NCI-H2171 treated with DMSO at 0.1 percent for 48 hours (cell line): ENCODE measurements at regions not wholly inside any gene's neighbourhood (a gene's known extent, or its start where the extent isn't known, plus 50 kb on each side); places are given as distances from the start of the nearest gene placed in this dataset.

ENCODE experiments used
- DNase-seq: peaks from one replicate; lab custom pipeline; 2025; lab: John Stamatoyannopoulos, UW

DNA sequence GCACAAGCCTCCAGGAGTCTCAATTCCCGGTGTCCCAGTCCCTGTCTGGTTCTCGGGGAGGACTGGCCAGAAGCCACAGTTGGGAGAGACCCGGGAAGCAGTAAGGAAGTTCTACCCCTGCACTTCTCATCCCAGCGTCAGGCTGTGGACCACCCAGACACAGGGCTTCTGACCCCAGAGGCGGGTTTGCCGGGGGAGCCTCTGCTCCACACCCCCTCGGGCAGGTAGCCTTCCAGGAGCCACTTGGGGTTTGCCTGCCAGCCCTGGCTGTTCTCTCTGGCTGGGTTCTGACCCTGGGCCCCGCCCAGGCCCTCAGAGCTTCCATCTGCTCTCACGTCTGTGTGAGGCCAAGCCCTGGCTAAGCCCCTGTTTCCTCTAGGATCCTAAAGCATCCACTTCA lies 94.4 kb upstream of the GPC1 start:
- DNase-seq, result no peak

DNA sequence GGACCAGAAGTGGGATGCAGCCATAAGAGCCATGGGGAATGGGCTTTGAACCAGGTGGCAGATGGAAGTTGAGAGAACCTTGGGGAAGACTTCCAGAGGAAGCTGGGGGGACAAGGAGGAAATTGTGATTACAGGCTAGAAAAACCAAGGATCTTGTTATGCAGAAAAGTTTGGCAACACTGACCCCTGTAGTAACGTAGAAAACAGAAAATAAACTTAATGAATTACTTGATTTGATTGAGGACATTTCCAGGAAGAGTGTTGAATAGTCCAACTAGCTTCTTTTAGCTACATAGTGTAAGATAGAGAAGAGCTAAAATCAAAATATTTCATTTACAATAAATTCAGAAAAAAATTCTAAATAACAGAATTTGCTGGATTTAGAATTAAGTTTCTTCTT lies 91.9 kb upstream of the GPC1 start:
- DNase-seq, result no peak

DNA sequence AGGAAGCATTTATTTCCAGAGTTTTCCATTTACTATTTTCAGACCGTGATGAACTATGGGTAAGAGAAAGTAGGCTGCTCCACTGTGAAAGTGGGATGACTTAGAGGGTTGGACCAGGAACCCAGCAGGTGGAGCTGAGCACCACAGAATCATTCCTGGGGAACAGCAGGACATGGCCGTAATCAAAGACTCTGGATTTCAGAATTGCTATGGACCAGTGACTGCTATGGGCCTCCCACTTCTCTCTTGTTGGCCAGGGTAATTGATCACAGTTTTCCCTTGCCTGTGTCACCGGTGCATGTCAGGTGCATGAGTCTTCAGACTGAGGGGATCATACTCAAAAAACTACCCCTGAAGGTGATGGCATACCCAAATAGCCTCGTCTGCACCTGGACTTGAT lies 90.6 kb upstream of the GPC1 start:
- DNase-seq, result no peak

DNA sequence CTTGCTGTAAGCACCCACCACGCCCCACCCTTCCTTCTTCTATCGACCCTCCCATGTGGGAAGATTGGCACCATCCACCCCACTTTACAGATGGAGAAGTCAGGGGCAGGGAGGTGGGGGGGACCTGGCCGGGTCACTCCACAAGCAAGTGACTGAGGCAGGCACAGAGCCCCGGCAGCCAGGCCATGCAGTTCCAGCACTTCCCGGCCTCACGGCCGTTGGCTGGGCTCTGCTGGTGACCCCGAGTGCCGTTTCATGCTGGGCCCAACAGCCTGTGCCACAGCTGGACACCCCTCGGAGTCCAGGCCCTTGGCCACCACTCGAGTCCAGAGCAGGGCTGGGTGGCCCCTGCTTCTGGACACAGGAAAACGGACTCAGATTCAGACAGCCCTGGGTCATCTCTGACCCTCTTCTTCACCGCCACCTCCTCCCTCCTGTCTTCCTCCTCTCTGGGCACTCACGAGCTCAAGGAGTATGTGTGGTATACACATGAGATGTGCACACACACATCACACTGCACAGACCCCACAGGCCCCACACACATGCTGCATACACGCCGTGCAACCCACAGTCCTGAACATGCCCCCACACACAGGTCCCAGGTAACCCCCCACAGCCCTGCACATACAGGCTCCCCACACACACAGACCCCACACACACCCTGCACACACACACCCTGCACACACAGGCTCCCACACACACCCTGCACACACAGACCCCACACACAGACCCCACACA lies 89.3 kb upstream of the GPC1 start:
- no peak for DNase-seq

DNA sequence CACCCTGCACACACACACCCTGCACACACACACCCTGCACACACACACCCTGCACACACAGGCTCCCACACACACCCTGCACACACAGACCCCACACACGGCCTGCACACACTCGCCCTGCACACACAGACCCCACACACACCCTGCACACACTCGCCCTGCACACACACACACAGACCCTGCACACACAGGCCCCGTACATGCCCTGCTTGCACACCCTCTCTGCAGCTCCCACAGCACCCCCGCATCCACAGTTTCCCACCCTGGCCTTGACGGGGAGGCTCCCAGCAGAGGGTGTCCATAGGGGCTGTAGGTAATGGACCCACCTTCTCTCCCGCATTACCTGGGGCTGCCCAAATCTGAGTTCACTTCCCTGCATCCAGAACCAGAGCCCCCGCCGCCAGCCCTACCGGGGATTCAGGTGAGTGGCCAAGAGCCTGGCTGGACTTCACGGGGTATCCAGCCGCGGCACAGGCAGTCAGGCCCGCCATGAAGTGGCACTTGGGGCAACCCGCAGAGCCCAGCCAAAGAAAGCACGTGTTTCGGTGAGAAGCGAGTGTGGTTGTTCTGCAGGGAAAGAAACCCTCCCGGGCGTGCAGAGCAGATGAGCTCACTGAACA lies 88.6 kb upstream of the GPC1 start:
- no peak for DNase-seq

DNA sequence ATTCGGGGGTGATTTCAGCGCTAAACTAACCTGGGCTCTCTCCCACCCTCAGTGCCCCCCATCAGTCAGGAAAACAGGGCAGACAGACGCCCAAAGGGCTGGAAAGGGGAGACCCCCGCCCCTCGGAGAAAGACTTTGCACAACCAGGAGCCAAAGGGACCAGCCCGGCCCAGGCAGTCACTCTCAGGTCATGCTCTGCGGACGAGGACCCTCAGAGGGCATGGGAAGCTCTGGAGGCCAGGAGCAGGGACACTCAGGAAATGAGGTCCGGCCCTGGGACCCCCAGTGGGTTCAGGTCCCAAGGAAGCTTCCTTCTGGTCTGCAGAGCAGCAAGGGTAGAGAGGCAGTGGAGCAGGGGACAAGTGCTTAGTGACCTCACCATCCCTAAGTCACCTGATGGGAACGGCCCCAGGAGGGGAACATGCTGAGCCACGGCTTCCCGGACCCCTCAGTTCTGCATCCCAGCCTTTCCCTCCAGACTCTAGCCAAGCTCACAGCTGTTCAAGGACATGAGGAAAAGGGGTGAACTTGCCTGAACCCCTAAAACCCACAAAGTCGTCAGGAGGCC lies 88.0 kb upstream of the GPC1 start:
- no peak for DNase-seq

DNA sequence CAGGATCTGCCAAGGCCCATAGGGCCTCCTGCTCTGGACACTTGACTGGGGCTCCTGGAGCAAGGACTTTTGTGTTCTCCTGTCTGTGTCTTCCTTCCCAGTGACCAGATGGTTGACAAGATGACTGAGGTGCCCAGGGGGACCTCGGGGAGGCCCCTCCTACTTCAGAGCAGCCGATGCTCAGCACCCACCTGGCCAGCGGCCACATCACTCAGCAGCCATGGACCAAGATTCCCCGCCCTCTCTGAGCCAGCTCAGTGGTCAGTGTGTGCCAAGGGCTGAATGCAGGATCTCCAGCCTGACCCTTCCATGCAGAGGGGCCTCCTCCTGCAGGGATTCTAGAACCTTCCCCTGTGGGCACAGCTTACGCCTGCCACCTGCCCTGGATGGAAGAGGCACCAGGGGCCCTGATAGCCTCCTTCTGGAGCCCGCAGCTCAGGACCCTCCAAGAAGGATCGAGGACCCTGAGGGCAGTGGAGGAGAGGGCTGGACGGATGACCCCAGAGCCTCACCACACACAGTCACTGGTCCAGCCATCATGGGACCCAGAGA lies 87.4 kb upstream of the GPC1 start:
- DNase-seq, result no peak

DNA sequence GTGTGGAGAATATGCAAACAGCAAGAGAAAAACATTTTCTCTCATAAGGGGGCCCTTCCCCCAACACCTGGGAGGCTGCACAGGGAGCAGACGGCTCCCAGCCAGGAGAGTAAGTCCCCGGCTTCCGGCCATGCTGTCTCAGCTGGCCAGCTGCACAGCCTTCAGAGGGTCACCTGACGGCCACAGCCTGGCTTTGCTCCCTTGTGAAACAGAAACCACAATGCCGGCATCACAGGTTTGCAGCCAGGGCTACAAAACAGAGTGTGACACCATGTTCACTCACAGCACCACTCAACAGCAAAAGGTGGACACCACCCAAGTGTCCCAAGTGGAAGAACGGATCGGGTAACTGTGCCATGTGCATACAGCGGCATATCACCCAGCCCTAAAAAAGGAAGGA lies 86.9 kb upstream of the GPC1 start:
- DNase-seq, result no peak

DNA sequence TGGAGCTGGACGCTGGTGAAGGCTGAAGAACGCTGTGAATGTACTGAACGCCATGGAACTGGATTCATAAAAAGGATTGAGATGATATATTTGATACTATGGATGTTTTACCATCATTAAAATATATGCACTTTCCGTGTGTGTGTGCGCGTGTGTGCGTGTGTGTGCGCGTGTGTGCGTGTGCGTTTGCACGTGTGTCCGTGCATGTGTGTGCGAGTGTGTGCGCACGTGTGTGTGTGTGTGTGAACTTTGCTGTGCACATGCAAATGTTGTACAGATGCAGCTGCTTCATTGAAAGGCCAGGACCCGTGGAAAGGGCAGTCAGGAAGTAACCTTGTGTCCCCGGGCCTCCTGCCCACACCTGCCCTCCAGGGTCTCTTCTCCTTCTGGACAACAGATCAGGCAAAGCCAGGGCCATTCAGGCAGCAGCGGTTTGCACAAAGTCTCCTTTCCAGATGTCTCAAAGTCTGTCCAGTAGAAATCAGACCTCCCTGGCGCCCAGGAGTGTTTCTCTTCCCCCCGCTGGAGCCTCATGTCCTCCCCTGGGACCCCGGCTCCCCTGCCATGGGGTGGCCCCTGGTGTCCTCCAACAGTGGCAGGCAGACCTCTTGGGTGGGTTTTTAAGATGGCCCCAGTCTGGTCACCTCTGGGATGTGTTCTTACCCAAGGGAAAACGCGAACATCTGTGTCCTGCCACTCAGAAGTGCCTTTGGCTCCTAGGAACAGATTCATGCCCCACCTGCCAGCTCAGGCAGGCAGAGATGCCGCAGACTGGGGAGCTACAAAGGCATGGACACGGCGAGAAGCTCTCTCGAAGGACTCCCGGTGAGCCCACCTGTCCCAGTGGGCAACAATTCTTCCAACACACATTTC lies 86.1 kb upstream of the GPC1 start:
- no peak for DNase-seq

DNA sequence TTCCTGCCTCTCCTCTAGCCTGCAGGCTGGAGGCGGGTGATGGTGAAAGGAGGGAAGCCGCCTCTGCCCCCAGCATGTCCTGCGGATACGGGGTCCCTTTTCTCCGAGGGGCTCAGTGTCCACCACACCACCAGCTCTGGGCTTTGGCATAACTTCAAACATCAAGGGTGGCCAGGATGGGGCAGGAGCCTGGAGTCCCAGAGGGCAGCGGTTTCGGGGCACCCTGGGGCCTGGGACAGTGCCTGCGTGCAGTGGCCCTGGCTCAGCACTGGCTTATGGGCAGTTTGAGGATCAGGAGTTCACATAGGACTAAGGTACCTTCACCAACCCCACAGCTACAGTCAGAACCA lies 85.5 kb upstream of the GPC1 start:
- DNase-seq, result no peak

DNA sequence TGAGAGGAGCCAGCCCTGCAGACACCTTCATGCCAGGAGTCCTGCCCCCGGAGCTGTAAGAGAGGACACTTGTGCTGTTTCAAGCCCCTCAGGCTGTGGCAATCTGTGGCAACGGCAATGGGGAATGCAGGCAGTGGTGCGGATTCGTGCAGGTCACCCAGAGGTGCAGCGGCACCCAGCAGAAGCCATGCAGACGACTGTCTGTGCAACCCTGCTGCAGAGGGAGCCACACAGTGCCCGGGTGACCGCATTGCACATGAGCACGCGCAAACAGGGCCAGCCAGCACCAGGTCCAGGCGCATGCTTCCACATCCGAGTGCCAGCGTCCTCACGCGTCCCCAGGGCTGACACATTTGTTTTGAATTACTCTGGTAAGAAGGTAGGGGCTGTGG lies 84.8 kb upstream of the GPC1 start:
- no peak for DNase-seq

DNA sequence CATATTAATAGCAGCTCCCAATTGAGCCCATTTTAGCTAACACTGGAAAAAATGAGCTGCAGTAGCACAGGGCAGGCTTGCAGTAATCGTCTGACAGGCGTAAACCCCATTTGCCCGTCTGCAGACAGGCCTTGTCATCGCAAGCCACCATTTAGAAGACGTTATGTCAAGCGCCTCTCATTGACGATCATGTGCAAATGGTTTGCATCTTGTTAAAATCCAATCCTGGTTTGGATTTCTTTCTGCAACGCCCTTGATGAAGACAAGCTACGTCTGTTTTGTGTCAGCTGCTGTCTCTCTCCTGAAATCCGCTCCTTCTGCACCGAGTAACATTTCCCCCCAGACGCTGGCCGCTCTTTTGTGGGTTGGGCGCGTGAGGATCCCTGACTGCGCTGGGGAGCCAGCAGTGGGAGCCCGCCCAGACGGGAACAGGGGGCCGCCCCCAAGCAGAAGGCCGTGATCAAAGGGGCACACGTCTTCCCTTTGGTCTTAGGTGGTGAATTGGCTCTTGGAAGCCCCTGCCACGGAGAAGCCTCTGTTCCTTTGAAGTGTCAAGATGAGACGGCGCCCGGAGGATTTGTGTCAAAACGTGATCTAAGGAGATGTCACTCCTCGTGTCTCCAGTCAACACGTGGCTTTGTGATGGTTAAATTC lies 84.2 kb upstream of the GPC1 start:
- DNase-seq, result no peak

DNA sequence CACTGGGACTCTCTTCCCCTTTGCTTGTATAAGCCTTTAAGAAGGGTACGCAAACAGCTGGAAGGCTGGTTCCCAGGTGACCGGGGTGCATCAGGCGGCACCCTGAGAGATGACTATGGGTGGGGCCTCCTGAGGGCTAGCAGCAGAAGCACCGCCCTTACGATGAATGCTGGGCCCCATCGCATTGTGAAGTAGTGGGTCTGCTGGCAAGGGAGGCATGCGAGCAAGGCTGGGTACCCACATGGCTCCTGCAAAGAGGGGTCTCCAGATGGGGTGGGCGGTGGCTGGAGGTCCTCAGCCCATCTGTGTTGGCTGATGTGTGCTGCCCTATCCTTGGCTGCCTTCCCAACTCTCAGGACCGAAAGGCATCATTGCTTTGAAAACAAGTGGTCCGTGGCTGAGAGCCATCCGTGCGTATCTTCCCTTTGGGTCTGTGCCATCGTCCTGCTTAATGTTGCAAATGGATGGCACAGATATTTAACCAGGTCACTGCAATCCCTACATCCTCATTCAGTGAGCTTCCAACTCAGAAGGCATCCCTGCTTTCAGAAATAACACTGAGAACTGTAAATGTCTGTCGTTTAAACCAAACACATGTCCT lies 83.5 kb upstream of the GPC1 start:
- peak; percentile 68 for DNase-seq

DNA sequence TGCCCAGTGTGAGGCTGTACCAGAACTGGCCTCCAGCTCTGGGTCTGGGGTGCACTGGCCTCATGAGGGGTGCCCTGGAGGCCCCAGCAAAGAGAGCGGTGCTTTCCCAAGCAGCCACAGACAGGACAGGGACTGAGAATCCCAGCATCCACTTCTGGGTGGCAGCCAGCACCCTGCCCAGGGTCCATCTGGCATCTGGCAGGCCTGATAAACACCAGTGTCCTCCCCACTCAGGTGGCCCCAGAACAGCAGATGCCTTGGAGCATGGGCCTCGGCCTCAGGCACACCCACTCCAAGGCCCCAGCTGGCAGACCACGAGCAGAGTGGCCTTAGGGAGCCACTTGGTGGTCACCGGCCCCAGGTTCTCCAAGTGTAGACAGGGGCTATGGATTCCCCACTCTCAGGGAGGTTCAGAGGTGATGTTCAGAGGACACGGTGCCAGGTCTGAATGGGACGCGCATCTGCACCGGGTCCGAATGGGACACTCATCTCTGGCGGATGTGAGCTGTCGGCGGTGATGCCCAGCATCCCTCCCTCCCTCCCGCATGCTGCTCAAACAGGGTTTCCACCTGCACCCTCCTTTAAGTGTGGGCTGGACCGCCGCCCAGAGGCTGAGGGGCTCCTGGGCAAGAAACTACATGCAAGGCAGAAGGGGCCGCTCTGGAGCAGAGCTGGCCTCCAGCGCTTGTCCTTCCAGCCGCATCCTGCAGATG lies 82.2 kb upstream of the GPC1 start:
- no peak for DNase-seq

DNA sequence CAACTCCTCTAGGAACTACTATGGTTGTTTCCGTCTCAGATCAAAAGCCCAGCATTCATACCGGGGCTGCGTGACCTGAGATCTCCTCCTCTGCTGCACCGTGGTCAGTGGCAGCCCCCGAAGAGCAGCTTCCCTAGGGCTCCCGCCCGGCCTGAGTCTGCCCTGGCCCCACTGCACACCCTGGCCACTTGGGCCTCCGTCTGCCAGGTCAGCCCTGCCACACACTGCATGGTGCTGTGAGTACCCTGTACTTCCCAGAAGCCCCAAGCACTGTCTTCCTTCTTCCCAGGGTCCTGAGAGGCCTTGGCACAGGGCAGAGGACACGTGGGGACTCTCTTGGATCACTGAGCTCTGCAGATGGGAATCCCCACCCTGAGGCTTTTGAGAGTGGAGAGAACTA lies 81.5 kb upstream of the GPC1 start:
- no peak for DNase-seq

DNA sequence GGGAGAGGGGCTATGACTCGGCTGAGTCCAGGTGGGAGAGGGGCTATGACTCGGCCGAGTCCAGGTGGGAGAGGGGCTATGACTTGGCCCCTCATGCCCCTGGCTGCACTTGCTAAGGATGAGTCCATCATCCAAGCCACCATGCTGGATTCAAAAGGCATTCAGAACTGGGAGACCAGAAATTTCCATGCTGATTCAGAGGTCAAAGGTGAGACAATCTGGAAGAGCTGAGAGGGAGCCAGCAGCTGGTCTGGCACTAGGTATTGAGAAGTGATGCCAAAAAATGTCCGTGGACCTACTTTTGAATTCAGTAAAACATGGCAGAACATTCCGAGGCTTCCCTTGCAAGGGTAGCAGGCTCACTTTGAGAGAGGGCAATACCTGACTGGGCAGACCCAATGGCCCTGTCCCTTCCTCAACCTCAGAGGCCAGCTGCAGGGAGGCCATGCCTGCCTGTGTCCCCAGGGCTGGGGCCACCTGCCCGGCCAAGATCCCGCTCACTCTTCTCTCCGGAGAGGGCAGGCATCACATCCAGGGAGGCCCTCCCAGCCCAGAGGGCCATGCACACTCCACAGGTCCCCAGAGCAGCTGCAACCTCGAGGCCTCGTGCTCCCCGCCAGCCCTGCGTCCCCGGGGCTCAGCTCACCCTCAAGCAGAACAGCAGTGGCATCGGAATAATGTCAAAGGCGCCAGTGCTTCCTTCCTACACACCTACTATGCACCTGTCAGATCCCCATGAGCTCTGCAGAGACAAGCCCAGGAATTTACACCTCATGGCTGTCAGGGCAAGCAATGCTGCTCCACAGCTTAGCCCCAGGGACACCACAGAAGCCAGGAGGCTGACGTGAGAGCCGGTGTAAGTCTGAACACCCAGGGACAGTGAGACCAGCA lies 80.2 kb upstream of the GPC1 start:
- no peak for DNase-seq

DNA sequence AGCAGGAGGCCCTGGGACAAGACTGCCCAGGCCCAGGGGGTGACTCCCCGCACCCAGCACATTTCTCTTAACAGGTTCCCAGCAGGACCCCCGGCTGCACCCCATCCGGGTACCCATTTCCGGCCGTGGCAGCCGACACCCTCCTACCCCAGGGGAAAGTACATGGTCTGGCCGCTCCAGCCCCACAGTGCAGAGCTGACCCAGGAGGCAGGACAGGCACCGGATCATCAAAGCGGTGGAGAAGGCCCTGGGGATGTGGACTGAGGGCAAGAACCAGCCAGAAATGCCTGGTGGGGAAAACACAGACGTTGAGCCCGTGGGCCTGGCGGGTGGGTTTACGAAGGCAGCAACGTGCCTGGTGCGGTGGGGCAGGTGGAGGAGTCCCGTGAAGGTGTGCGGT lies 79.5 kb upstream of the GPC1 start:
- no peak for DNase-seq

DNA sequence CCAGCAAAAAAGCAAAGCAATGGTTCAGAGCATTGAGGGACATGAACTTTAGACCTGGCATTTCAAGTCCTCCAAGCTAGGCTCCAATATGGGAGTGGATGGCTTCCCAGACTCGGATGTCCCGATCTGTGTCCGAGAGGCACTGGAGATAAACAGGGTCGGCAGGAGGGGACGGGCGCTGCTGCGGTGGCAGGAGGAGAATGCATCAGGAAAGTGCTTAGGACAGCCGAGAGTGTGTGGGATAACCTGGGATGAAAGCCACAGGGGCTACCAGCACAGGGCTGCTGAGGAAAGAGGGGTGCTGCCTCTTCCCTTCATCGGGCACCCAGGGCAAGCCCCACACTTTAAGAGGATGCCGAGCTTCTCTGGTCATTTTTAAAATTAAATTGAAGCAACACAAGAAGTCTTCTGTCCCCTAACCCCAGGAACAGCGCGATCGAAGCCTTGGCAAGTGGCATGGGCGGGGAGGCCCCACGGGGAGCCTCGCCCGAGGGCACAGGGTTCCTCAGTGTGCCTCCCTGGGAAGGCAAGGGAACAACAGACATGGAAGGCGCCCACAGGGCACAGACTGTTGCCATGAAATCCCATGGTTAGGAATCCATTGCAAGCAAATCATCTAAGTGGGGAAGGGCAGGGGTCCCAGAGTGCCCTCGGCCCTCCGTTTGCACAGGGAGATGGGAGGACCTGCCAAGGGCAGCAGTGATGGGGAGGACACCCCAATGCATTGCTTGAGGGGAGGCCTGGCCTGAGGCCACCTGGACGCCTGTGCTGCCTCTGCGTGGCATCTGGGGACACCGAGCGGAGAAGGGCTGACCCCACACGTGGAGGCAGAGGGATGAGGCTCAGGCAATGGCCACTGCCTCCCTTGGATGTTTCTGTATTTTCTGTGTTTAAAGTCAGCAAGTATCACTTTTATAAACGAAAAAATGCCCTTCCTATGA lies 78.5 kb upstream of the GPC1 start:
- DNase-seq, result no peak

DNA sequence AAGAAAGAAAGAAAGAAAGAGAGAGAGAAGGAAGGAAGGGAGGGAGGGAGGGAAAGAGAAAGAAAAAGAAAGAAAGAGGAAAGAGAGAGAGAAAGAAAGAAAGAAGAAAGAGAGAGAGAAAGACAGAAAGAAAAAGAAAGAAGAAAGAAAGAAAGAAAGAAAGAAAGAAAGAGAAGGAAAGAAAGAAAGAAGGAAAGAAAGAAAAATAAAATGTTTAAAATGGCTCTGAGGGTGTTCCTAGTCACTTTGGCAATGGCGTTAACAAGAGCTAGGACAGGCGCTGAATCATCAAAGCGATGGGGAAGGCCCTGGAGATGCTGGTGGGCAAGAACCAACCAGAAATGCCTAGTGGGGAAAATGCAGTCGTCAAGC lies 77.8 kb upstream of the GPC1 start:
- no peak for DNase-seq
